Embryonic facial prominence (tissue), 1 donor: ENCODE measurements at regions not wholly inside any gene's neighbourhood (a gene's known extent, or its start where the extent isn't known, plus 50 kb on each side); places are given as distances from the start of the nearest gene placed in this dataset.
"Not testable (repeated sequence)": the region's sequence is repeated elsewhere in the genome, so short reads cannot be mapped to it uniquely, and the experiment has no call there.

Source experiments
- DNase-seq: peaks from one replicate; pipeline ENCODE4 v3.0.0-alpha.2; 2016; ENCODE audit errors: extremely low spot score

GRCh38 chr20:60790339-60790738, 461.7 kb upstream of the CDH4 start:
- DNase-seq = not testable (repeated sequence)

- no peak for DNase-seq
Observed at GRCh38 chr20:60791823-60792222, 460.2 kb upstream of the CDH4 start.

- no peak for DNase-seq
Observed at GRCh38 chr20:60792941-60793340, 459.1 kb upstream of the CDH4 start.

GRCh38 chr20:60794674-60795073, 457.4 kb upstream of the CDH4 start:
- DNase-seq = no peak

- DNase-seq = no peak
Observed at GRCh38 chr20:60795651-60796050, 456.4 kb upstream of the CDH4 start.

GRCh38 chr20:60800185-60800584, 451.9 kb upstream of the CDH4 start:
- DNase-seq = no peak

GRCh38 chr20:60802676-60803075, 449.4 kb upstream of the CDH4 start:
- DNase-seq = no peak

GRCh38 chr20:60803335-60804055, 448.6 kb upstream of the CDH4 start:
- DNase-seq = no peak

GRCh38 chr20:60804240-60804917, 447.7 kb upstream of the CDH4 start:
- DNase-seq = no peak

GRCh38 chr20:60804918-60805630, 447.0 kb upstream of the CDH4 start:
- DNase-seq = no peak

GRCh38 chr20:60806354-60806753, 445.7 kb upstream of the CDH4 start:
- no peak for DNase-seq

GRCh38 chr20:60806824-60807223, 445.2 kb upstream of the CDH4 start:
- no peak for DNase-seq

GRCh38 chr20:60808003-60808672, 443.9 kb upstream of the CDH4 start:
- no peak for DNase-seq

- DNase-seq = no peak
Observed at GRCh38 chr20:60808701-60809100, 443.4 kb upstream of the CDH4 start.

GRCh38 chr20:60810561-60810960, 441.5 kb upstream of the CDH4 start:
- DNase-seq = no peak

- no peak for DNase-seq
Observed at GRCh38 chr20:60812561-60812960, 439.5 kb upstream of the CDH4 start.

GRCh38 chr20:60813066-60813465, 439.0 kb upstream of the CDH4 start:
- no peak for DNase-seq

- no peak for DNase-seq
Observed at GRCh38 chr20:60815656-60816055, 436.4 kb upstream of the CDH4 start.

- no peak for DNase-seq
Observed at GRCh38 chr20:60816901-60817300, 435.2 kb upstream of the CDH4 start.

- DNase-seq = no peak
Observed at GRCh38 chr20:60817891-60818290, 434.2 kb upstream of the CDH4 start.

- no peak for DNase-seq
Observed at GRCh38 chr20:60819511-60819910, 432.6 kb upstream of the CDH4 start.

GRCh38 chr20:60820149-60820548, 431.9 kb upstream of the CDH4 start:
- DNase-seq = no peak
